GM23338 (cell line): ENCODE measurements at regions not wholly inside any gene's neighbourhood (a gene's known extent, or its start where the extent isn't known, plus 50 kb on each side); places are given as distances from the start of the nearest gene placed in this dataset.
A peak's percentile ranks its signal among the peaks of the same experiment; 100 is the strongest.

ENCODE experiments used
- ATAC-seq: fragments of 200-7000 bp; cut with Tn5 transposase; 3 replicates; pipeline ENCODE4 v1.9.1; 2020
- DNase-seq: peaks from one replicate; pipeline ENCODE4 v3.0.0-alpha.2; 2015; ENCODE audit warnings: low spot score
- H2AFZ ChIP-seq: fragments of 200-600 bp; sonication (generic); 2 replicates; pipeline ENCODE4 v1.8.0; 2016; ENCODE audit warnings: antibody characterized with exemption, mild to moderate bottlenecking, moderate library complexity
- H3F3A ChIP-seq: fragments of 200-600 bp; sonication (generic); replicated peaks from 2 replicates; pipeline ENCODE4 v1.8.0; 2017; ENCODE audit warnings: antibody characterized with exemption, mixed run types, low read depth
- H3K27ac ChIP-seq: fragments of 200-600 bp; sonication (generic); 2 replicates; pipeline ENCODE4 v1.6.1; 2016; ENCODE audit warnings: low read depth
- H3K27me3 ChIP-seq: fragments of 200-600 bp; sonication (generic); 2 replicates; pipeline ENCODE4 v1.8.0; 2016; ENCODE audit warnings: mild to moderate bottlenecking, mixed run types, moderate library complexity; ENCODE audit not compliant: insufficient read depth
- H3K36me3 ChIP-seq: fragments of 200-600 bp; sonication (generic); 2 replicates; pipeline ENCODE4 v1.8.0; 2016; ENCODE audit warnings: mild to moderate bottlenecking; ENCODE audit not compliant: insufficient read depth
- H3K4me1 ChIP-seq: fragments of 200-600 bp; sonication (generic); 2 replicates; pipeline ENCODE4 v1.8.0; 2016; ENCODE audit warnings: mild to moderate bottlenecking, moderate library complexity; ENCODE audit not compliant: insufficient read depth
- H3K4me2 ChIP-seq: fragments of 200-600 bp; sonication (generic); 2 replicates; pipeline ENCODE4 v1.7.1; 2017; ENCODE audit warnings: mixed run types
- H3K4me3 ChIP-seq: fragments of 200-600 bp; sonication (generic); 2 replicates; pipeline ENCODE4 v1.6.1; 2016; ENCODE audit warnings: mixed run types
- H3K79me2 ChIP-seq: fragments of 200-600 bp; sonication (generic); replicated peaks from 2 replicates; pipeline ENCODE4 v1.8.0; 2017; ENCODE audit warnings: mild to moderate bottlenecking; ENCODE audit not compliant: insufficient read depth
- H3K9me2 ChIP-seq: fragments of 200-600 bp; sonication (generic); 2 replicates; pipeline ENCODE4 v1.8.0; 2017; ENCODE audit not compliant: insufficient read depth
- H4K20me1 ChIP-seq: fragments of 200-600 bp; sonication (generic); replicated peaks from 2 replicates; pipeline ENCODE4 v1.8.0; 2017; ENCODE audit warnings: mild to moderate bottlenecking; ENCODE audit not compliant: insufficient read depth
- H3K27ac Mint-ChIP-seq: 2 replicates; pipeline ENCODE4 v1.8.0; 2020; ENCODE audit warnings: inconsistent platforms, mild to moderate bottlenecking, moderate library complexity, mixed read lengths
- H3K27me3 Mint-ChIP-seq: 3 replicates; pipeline ENCODE4 v1.8.0; 2022; ENCODE audit warnings: low read depth, mild to moderate bottlenecking, moderate library complexity, mixed read lengths, inconsistent platforms; ENCODE audit not compliant: insufficient read depth, poor library complexity
- H3K36me3 Mint-ChIP-seq: 3 replicates; pipeline ENCODE4 v1.8.0; 2021; ENCODE audit warnings: low read depth, mild to moderate bottlenecking, inconsistent platforms, moderate library complexity, mixed read lengths
- H3K4me1 Mint-ChIP-seq: 3 replicates; pipeline ENCODE4 v1.8.0; 2020; ENCODE audit warnings: mild to moderate bottlenecking, inconsistent platforms, mixed read lengths
- H3K4me3 Mint-ChIP-seq: 3 replicates; pipeline ENCODE4 v1.8.0; 2021; ENCODE audit warnings: moderate library complexity, mild to moderate bottlenecking, inconsistent platforms, mixed read lengths
- H3K9me3 Mint-ChIP-seq: 3 replicates; pipeline ENCODE4 v1.8.0; 2020; ENCODE audit warnings: moderate library complexity, mild to moderate bottlenecking, inconsistent platforms, mixed read lengths
- CREB1 ChIP-seq: fragments of 250-450 bp; sonication (Bioruptor Pico); IDR thresholded peaks from 2 replicates; pipeline ENCODE4 v1.5.0; 2020; ENCODE audit warnings: low read depth, mild to moderate bottlenecking, moderate library complexity
- CTCF ChIP-seq, 2 experiments: fragments of 200-600 bp in 1 of 2; sonication (generic) in 1 of 2; conservative IDR thresholded peaks; 2 replicates each; pipeline versions ENCODE4 v1.5.1 to v1.6.1; 2016 to 2017; ENCODE audit warnings: antibody characterized with exemption in 2 of 2, low read depth in 2 of 2, mild to moderate bottlenecking in 2 of 2, moderate library complexity in 1 of 2
- ETS1 ChIP-seq: IDR thresholded peaks from 2 replicates; pipeline ENCODE4 v1.6.1; 2016; ENCODE audit warnings: antibody characterized with exemption
- EZH2 ChIP-seq: fragments of 200-600 bp; sonication (generic); IDR thresholded peaks from one replicate; pipeline ENCODE4 v1.8.0; 2017; ENCODE audit warnings: antibody characterized with exemption, mild to moderate bottlenecking, low read depth; ENCODE audit not compliant: unreplicated experiment
- POLR2AphosphoS5 ChIP-seq: IDR thresholded peaks from 2 replicates; pipeline ENCODE4 v1.6.1; 2016; ENCODE audit warnings: antibody characterized with exemption, low read depth
- REST ChIP-seq: IDR thresholded peaks from one replicate; pipeline ENCODE4 v1.6.1; 2018; ENCODE audit warnings: antibody characterized with exemption; ENCODE audit not compliant: unreplicated experiment
- STAT1 ChIP-seq: IDR thresholded peaks from one replicate; pipeline ENCODE4 v1.6.1; 2016; ENCODE audit warnings: antibody characterized with exemption; ENCODE audit not compliant: unreplicated experiment
- ZNF114 ChIP-seq: fragments of 250-450 bp; sonication (Bioruptor Pico); IDR thresholded peaks from 2 replicates; pipeline ENCODE4 v1.5.0; 2020; ENCODE audit warnings: mild to moderate bottlenecking, moderate library complexity
- ZNF331 ChIP-seq: fragments of 250-450 bp; sonication (Bioruptor Pico); IDR thresholded peaks from 2 replicates; pipeline ENCODE4 v1.5.0; 2020; ENCODE audit warnings: low read depth, mild to moderate bottlenecking, moderate library complexity
- ZNF462 ChIP-seq: fragments of 250-450 bp; sonication (Bioruptor Pico); IDR thresholded peaks from 2 replicates; pipeline ENCODE4 v1.5.0; 2020; ENCODE audit warnings: mild to moderate bottlenecking, moderate library complexity

- no peaks in the 10 kb centered on the region for H3K36me3 Mint-ChIP-seq
- no peaks in the 10 kb centered on the region for H3K4me1 ChIP-seq
- peak overlapping the region; percentile 63; the same call in 1 of the 2 replicates for H2AFZ ChIP-seq
- H3K4me3 Mint-ChIP-seq, result no peak overlapping the region
- H3K4me1 Mint-ChIP-seq, result no peaks in the 10 kb centered on the region
- H3K79me2 ChIP-seq, result no peaks in the 10 kb centered on the region
- ATAC-seq, result no peak
- TF ChIP-seq CTCF (conservative IDR thresholded peaks at IDR 0.05; ENCODE audit: low read depth in 2 of 2) (no peak), ZNF114 (CRISPR knock-in tag) (no peak), REST (no peak), POLR2AphosphoS5 (no peak), CREB1 (CRISPR knock-in tag) (no peak), ETS1 (no peak), ZNF331 (no peak), EZH2 (no peak), ZNF462 (CRISPR knock-in tag) (no peak), STAT1 (no peak)
- H3K27ac ChIP-seq, result no peak overlapping the region
- no peaks in the 10 kb centered on the region for H3K9me3 Mint-ChIP-seq
- H3K27me3 ChIP-seq, result no peaks in the 10 kb centered on the region
- no peak overlapping the region for H3K4me3 ChIP-seq
- H3K9me2 ChIP-seq, result peaks cover 4% of the 10 kb centered on the region; the same call in 1 of the 2 replicates
- no peak for DNase-seq
- H3K36me3 ChIP-seq, result no peaks in the 10 kb centered on the region
- H4K20me1 ChIP-seq, result no peaks in the 10 kb centered on the region
- H3K27me3 Mint-ChIP-seq, result no peaks in the 10 kb centered on the region
- no peaks in the 10 kb centered on the region for H3F3A ChIP-seq
- H3K4me2 ChIP-seq, result no peak overlapping the region
- H3K27ac Mint-ChIP-seq, result no peak overlapping the region
Measured at GRCh38 chr5:96584712-96585111, 77.5 kb upstream of the CAST start.
